Gastrocnemius medialis (tissue), 4 donors: ENCODE measurements at regions not wholly inside any gene's neighbourhood (a gene's known extent, or its start where the extent isn't known, plus 50 kb on each side); places are given as distances from the start of the nearest gene placed in this dataset.

Experiments
- POLR2A ChIP-seq, 2 donors: fragments of 450-650 bp; IDR thresholded peaks; one replicate each; pipeline ENCODE4 v1.6.1; 2017; ENCODE audit warnings: antibody characterized with exemption in 2 of 2, mild to moderate bottlenecking in 2 of 2, moderate library complexity in 2 of 2
- TF ChIP-seq, protein P1 (sequence below), 5 experiments: fragments of 450-650 bp in 3 of 5; fragments of 200-600 bp in 2 of 5; sonication (generic) in 2 of 5; IDR thresholded peaks in 4 of 5; conservative IDR thresholded peaks in 1 of 5; 1 replicate in 4 of 5; 2 replicates in 1 of 5; pipeline ENCODE4 v1.5.1; 2016 to 2019; ENCODE audit warnings: antibody characterized with exemption in 5 of 5, mild to moderate bottlenecking in 3 of 5, moderate library complexity in 3 of 5

DNA sequence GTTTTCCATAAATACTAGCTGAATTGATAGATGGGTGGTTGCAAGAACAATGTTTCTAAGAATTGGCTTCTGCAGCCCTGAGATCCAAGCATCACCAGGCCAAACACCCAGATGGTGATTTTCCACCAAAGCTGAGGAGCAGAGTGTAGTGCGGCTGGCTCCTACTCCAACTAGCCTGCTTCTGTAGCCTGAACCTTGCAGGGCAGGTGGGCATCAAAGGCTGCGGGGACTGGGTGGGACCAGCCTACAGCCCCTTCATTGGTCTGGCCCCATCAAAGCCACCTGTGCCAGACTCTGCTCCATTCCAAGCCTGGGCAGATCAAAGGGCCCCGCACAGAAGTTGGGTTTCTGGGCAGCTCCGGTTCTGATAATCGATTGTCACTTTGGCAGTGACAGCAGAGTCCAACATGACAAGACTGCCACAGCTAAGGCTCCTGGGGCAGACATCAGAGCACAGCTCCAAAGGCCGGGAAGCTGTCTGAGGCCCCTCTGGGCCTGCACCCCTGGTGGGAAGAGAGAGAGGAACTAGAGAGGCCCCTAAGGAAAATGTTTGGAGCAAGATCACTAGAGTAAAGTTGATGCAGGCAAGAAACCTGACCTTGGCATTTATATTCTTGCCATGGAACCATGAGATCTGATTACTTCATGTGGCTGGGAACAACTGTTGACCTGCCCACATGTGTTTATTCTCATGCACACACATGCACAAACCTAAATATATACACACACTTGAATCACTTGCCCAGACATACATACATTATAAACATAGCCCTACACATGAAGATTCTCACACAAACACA, 582.9 kb downstream of the INSC start:
- TF ChIP-seq, protein P1, sequence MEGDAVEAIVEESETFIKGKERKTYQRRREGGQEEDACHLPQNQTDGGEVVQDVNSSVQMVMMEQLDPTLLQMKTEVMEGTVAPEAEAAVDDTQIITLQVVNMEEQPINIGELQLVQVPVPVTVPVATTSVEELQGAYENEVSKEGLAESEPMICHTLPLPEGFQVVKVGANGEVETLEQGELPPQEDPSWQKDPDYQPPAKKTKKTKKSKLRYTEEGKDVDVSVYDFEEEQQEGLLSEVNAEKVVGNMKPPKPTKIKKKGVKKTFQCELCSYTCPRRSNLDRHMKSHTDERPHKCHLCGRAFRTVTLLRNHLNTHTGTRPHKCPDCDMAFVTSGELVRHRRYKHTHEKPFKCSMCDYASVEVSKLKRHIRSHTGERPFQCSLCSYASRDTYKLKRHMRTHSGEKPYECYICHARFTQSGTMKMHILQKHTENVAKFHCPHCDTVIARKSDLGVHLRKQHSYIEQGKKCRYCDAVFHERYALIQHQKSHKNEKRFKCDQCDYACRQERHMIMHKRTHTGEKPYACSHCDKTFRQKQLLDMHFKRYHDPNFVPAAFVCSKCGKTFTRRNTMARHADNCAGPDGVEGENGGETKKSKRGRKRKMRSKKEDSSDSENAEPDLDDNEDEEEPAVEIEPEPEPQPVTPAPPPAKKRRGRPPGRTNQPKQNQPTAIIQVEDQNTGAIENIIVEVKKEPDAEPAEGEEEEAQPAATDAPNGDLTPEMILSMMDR (IDR thresholded peaks at IDR 0.05 in 4 of 5, conservative IDR thresholded peaks at IDR 0.05 in 1 of 5), result no peak
- no peak for TF ChIP-seq POLR2A (IDR thresholded peaks at IDR 0.05)
